MM.1S (cell line): ENCODE measurements at regions not wholly inside any gene's neighbourhood (a gene's known extent, or its start where the extent isn't known, plus 50 kb on each side); places are given as distances from the start of the nearest gene placed in this dataset.

Experiments
- DNase-seq: peaks from one replicate; pipeline ENCODE4 v3.0.0-alpha.2; 2015
- H2AFZ ChIP-seq: fragments of 300-600 bp; sonication (generic); 2 replicates; pipeline ENCODE4 v1.6.0; 2016; ENCODE audit warnings: antibody characterized with exemption, low read length
- H3F3A ChIP-seq: fragments of 300-600 bp; sonication (generic); 2 replicates; pipeline ENCODE4 v1.6.1; 2016; ENCODE audit warnings: mild to moderate bottlenecking, antibody characterized with exemption, low read length, moderate library complexity, mixed read lengths; ENCODE audit not compliant: insufficient read depth
- H3K27ac ChIP-seq: fragments of 300-600 bp; sonication (generic); 2 replicates; pipeline ENCODE4 v1.5.1; 2016; ENCODE audit warnings: mild to moderate bottlenecking, low read length
- H3K27me3 ChIP-seq: fragments of 300-600 bp; sonication (generic); replicated peaks from 2 replicates; pipeline ENCODE4 v1.6.0; 2016; ENCODE audit warnings: low read length; ENCODE audit not compliant: insufficient read depth
- H3K36me3 ChIP-seq: fragments of 300-600 bp; sonication (generic); replicated peaks from 2 replicates; pipeline ENCODE4 v1.6.1; 2016; ENCODE audit warnings: mild to moderate bottlenecking, low read length, mixed read lengths; ENCODE audit not compliant: insufficient read depth
- H3K4me1 ChIP-seq: fragments of 300-600 bp; sonication (generic); 2 replicates; pipeline ENCODE4 v1.6.1; 2016; ENCODE audit warnings: low read length, mixed read lengths
- H3K4me2 ChIP-seq: fragments of 300-600 bp; sonication (generic); 2 replicates; pipeline ENCODE4 v1.6.0; 2016; ENCODE audit warnings: low read depth, low read length
- H3K4me3 ChIP-seq: fragments of 300-600 bp; sonication (generic); 2 replicates; pipeline ENCODE4 v1.5.1; 2016; ENCODE audit warnings: low read length, mixed read lengths
- H3K79me2 ChIP-seq: fragments of 300-600 bp; sonication (generic); 2 replicates; pipeline ENCODE4 v1.6.1; 2016; ENCODE audit warnings: mixed run types, low read length, mixed read lengths
- H3K9ac ChIP-seq: fragments of 300-600 bp; sonication (generic); 2 replicates; pipeline ENCODE4 v1.6.1; 2016; ENCODE audit warnings: low read length, mixed read lengths
- H3K9me2 ChIP-seq: fragments of 300-600 bp; sonication (generic); replicated peaks from 2 replicates; pipeline ENCODE4 v1.6.1; 2016; ENCODE audit warnings: mild to moderate bottlenecking, low read length, mixed read lengths; ENCODE audit not compliant: insufficient read depth
- H3K9me3 ChIP-seq: fragments of 300-600 bp; sonication (generic); replicated peaks from 2 replicates; pipeline ENCODE4 v1.6.1; 2016; ENCODE audit warnings: mild to moderate bottlenecking, low read length, mixed read lengths; ENCODE audit not compliant: insufficient read depth
- H4K20me1 ChIP-seq: fragments of 300-600 bp; sonication (generic); 2 replicates; pipeline ENCODE4 v1.6.1; 2016; ENCODE audit warnings: mild to moderate bottlenecking, low read length, moderate library complexity, mixed read lengths; ENCODE audit not compliant: insufficient read depth
- CTCF ChIP-seq: fragments of 300-600 bp; sonication (generic); IDR thresholded peaks from 2 replicates; pipeline ENCODE4 v1.5.1; 2016; ENCODE audit warnings: antibody characterized with exemption, low read length, mixed read lengths
- EZH2 ChIP-seq: fragments of 300-600 bp; sonication (generic); optimal IDR thresholded peaks from 2 replicates; pipeline ENCODE3; 2017; ENCODE audit warnings: low read depth, mild to moderate bottlenecking, antibody characterized with exemption, low read length, mixed read lengths
- EZH2phosphoT487 ChIP-seq: fragments of 300-600 bp; sonication (generic); IDR thresholded peaks from 2 replicates; pipeline ENCODE4 v1.6.1; 2018; ENCODE audit warnings: antibody characterized with exemption, low read length

DNA sequence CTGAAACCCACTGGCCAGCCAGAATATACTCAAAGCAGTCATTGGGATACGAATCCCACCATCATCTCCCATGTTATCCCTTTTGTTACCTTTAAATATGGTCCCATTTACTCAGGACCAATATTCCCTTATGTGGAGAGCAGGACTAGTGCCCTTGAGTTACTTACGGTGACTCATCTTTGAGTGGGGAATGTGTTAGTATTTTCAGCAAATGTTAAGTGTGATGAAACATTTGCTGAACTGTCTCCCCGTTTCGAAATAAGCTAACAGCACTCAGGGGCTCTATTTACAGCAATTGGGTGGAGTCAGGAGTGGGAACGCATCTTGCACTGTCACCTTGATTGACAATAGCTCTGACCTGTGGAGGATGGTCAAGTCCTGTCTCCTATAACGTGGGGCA, 67.4 kb downstream of the CTSL start:
- TF ChIP-seq EZH2phosphoT487, result no peak
- TF ChIP-seq CTCF, result no peak
- TF ChIP-seq EZH2, result no peak
- Histone ChIP-seq H3K79me2 (no peaks in the 10 kb centered on the region), H3K4me1 (peaks cover 6% of the 10 kb centered on the region), H3K9ac (no peak overlapping the region), H2AFZ (no peak overlapping the region), H3K9me3 (no peaks in the 10 kb centered on the region), H3K9me2 (no peaks in the 10 kb centered on the region), H3K4me2 (no peak overlapping the region), H3K27me3 (no peaks in the 10 kb centered on the region), H3K36me3 (no peaks in the 10 kb centered on the region), H3K27ac (no peak overlapping the region), H3K4me3 (no peak overlapping the region), H4K20me1 (no peaks in the 10 kb centered on the region), H3F3A (no peaks in the 10 kb centered on the region)
- no peak for DNase-seq

- no peak for DNase-seq
- no peaks in the 10 kb centered on the region for H3K9me2 ChIP-seq
- no peaks in the 10 kb centered on the region for H3K9me3 ChIP-seq
- no peaks in the 10 kb centered on the region for H3K27me3 ChIP-seq
- TF ChIP-seq CTCF (no peak), EZH2 (no peak)
- H2AFZ ChIP-seq, result no peak overlapping the region
- no peaks in the 10 kb centered on the region for H3K36me3 ChIP-seq
- no peaks in the 10 kb centered on the region for H3K79me2 ChIP-seq
- H3K9ac ChIP-seq, result no peak overlapping the region
- no peak overlapping the region for H3K4me3 ChIP-seq
- no peak overlapping the region for H3K27ac ChIP-seq
- no peaks in the 10 kb centered on the region for H3F3A ChIP-seq
- no peaks in the 10 kb centered on the region for H4K20me1 ChIP-seq
- peaks cover 6% of the 10 kb centered on the region for H3K4me1 ChIP-seq
- no peak overlapping the region for H3K4me2 ChIP-seq
Observed at GRCh38 chr9:87795178-87795577, 69.3 kb downstream of the CTSL start.

DNA sequence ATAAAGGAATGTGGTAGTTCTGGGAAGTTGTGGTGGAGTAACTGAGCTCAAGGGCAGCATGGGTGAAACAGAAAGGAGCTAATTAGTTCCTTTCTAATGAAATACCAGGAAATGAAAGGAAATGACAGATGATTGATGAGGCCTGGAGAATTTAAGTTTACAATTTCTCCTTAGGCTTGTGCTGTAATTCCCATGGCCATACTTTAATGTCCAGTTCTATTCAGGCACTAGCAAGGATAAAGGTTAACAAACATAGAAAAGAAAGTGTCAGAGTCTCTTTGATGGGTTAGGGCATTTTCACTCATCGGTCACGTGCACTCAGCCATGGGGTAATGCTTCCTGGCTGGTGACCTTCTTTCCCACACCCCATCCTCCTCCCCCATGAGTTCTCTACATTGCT, 70.3 kb downstream of the CTSL start:
- H3K9ac ChIP-seq, result no peak overlapping the region
- TF ChIP-seq CTCF (no peak), EZH2 (no peak), EZH2phosphoT487 (no peak)
- DNase-seq, result no peak
- H3K4me2 ChIP-seq, result no peak overlapping the region
- no peaks in the 10 kb centered on the region for H3K27me3 ChIP-seq
- no peaks in the 10 kb centered on the region for H3K9me2 ChIP-seq
- H3K4me1 ChIP-seq, result peaks cover 6% of the 10 kb centered on the region
- H3K9me3 ChIP-seq, result no peaks in the 10 kb centered on the region
- no peaks in the 10 kb centered on the region for H3K79me2 ChIP-seq
- H3K4me3 ChIP-seq, result no peak overlapping the region
- H2AFZ ChIP-seq, result no peak overlapping the region
- no peaks in the 10 kb centered on the region for H3F3A ChIP-seq
- no peak overlapping the region for H3K27ac ChIP-seq
- no peaks in the 10 kb centered on the region for H3K36me3 ChIP-seq
- no peaks in the 10 kb centered on the region for H4K20me1 ChIP-seq
